Ascending aorta (tissue), 2 donors: ENCODE measurements at regions not wholly inside any gene's neighbourhood (a gene's known extent, or its start where the extent isn't known, plus 50 kb on each side); places are given as distances from the start of the nearest gene placed in this dataset.

Source experiments
- DNase-seq, 2 donors: peaks; one replicate each; pipeline ENCODE4 v3.0.0-alpha.2; 2019; ENCODE audit warnings: low spot score in 2 of 2
- H3K27ac ChIP-seq, 2 donors: fragments of 200-600 bp; sonication (generic); one replicate each; pipeline ENCODE4 v1.5.1; 2016 to 2017; ENCODE audit warnings: mild to moderate bottlenecking in 1 of 2
- H3K27me3 ChIP-seq: fragments of 200-600 bp; sonication (generic); one replicate; pipeline ENCODE4 v1.5.1; 2017
- H3K36me3 ChIP-seq, 2 donors: fragments of 200-600 bp; sonication (generic); one replicate each; pipeline ENCODE4 v1.5.1; 2016
- H3K4me1 ChIP-seq, 2 donors: fragments of 200-600 bp; sonication (generic); one replicate each; pipeline ENCODE4 v1.5.1; 2016 to 2017; ENCODE audit warnings: mild to moderate bottlenecking in 1 of 2
- H3K4me3 ChIP-seq, 2 donors: fragments of 200-600 bp; sonication (generic); one replicate each; pipeline ENCODE4 v1.5.1; 2016 to 2017; ENCODE audit warnings: mild to moderate bottlenecking in 1 of 2
- H3K9me3 ChIP-seq, 2 donors: fragments of 200-600 bp; sonication (generic); one replicate each; pipeline ENCODE4 v1.5.1; 2016
- intact Hi-C: fragments of 100-400 bp; cut with DNase I; formaldehyde crosslinking; loops from one replicate; pipeline ENCODE4 v1.15.1; 2023
- TF ChIP-seq, protein P1 (sequence below), 3 experiments: fragments of 200-600 bp in 2 of 3; fragments of 450-650 bp in 1 of 3; sonication (generic) in 2 of 3; IDR thresholded peaks; one replicate each; pipeline ENCODE4 v1.5.1; 2016 to 2019; ENCODE audit warnings: antibody characterized with exemption in 3 of 3, mild to moderate bottlenecking in 1 of 3, moderate library complexity in 1 of 3

DNA sequence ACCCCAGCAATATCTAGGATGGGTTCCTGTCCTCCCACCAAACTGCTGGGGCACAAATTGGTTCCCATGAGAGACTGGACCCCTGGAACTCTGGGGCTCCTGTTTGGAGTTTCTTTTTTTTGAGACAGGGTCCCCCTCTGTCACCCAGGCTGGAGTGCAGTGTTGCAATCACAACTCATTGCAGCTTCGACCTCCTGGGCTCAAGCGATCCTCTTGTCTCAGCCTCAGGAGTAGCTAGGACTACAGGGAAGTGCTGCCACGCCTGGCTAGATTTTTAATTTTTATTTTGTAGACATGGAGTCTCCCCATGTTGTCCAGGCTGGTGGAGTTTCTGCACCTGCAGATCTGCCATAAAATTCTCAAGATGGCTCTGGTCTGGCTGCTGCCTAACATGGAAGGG, 56.3 kb upstream of the BRD7 start:
- H3K27me3 ChIP-seq, result no peaks in the 10 kb centered on the region
- H3K9me3 ChIP-seq, result peaks cover 0 to 9% of the 10 kb centered on the region in 2 donors
- no peaks in the 10 kb centered on the region for H3K36me3 ChIP-seq
- H3K4me3 ChIP-seq, result no peak overlapping the region
- intact Hi-C loops, result no loop called here
- no peaks in the 10 kb centered on the region for H3K4me1 ChIP-seq
- TF ChIP-seq, protein P1, sequence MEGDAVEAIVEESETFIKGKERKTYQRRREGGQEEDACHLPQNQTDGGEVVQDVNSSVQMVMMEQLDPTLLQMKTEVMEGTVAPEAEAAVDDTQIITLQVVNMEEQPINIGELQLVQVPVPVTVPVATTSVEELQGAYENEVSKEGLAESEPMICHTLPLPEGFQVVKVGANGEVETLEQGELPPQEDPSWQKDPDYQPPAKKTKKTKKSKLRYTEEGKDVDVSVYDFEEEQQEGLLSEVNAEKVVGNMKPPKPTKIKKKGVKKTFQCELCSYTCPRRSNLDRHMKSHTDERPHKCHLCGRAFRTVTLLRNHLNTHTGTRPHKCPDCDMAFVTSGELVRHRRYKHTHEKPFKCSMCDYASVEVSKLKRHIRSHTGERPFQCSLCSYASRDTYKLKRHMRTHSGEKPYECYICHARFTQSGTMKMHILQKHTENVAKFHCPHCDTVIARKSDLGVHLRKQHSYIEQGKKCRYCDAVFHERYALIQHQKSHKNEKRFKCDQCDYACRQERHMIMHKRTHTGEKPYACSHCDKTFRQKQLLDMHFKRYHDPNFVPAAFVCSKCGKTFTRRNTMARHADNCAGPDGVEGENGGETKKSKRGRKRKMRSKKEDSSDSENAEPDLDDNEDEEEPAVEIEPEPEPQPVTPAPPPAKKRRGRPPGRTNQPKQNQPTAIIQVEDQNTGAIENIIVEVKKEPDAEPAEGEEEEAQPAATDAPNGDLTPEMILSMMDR (IDR thresholded peaks at IDR 0.05), result no peak
- DNase-seq, result no peak
- H3K27ac ChIP-seq, result no peak overlapping the region

DNA sequence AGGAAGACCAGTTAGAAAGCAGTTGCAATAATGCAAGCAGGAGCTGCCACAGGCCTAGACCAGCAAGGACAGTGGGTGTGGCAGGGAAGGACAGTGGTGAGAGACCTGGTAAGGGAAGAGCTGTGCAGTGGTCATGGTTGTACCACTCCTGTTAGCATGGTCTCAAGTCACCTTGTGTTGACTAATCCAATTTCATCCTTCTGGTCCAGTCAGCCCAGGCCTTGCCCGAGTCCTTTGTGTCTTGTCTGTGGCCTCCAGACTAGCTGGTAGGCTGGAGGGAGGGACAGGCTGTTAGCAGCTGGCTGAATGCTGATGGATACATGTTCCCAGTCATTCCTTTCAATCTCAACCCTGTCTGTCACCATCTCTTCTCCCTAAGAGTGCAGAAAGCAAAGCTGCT, 54.1 kb upstream of the BRD7 start:
- Histone ChIP-seq H3K36me3 (no peaks in the 10 kb centered on the region), H3K4me1 (no peaks in the 10 kb centered on the region), H3K27me3 (no peaks in the 10 kb centered on the region), H3K4me3 (no peak overlapping the region), H3K9me3 (peaks cover 6 to 25% of the 10 kb centered on the region in 2 donors), H3K27ac (no peak overlapping the region)
- TF ChIP-seq, protein P1 (IDR thresholded peaks at IDR 0.05), result no peak
- intact Hi-C loops, result no loop called here
- no peak for DNase-seq

DNA sequence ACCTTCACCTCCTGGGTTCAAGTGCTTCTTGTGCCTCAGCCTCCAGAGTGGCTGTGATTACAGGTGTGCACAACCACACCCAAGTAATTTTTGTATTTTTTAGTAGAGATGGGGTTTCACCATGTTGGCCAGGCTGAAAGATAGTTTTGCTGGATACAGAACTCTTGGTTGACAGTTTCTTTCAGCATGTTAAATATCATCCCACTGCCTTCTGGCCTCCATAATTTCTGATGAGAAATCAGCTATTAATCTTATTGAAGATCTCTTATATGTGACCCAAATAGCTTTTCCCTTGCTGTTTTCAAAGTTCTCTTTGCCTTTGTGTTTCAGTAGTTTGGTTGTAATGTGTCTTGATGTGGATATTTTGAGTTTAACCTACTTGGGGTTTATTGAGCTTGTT, 50.3 kb upstream of the BRD7 start:
- intact Hi-C loops, result no loop called here
- no peak overlapping the region for H3K27ac ChIP-seq
- H3K36me3 ChIP-seq, result no peaks in the 10 kb centered on the region
- H3K9me3 ChIP-seq, result peaks cover 19 to 39% of the 10 kb centered on the region in 2 donors
- TF ChIP-seq, protein P1 (IDR thresholded peaks at IDR 0.05), result no peak
- H3K4me1 ChIP-seq, result no peaks in the 10 kb centered on the region
- H3K27me3 ChIP-seq, result no peaks in the 10 kb centered on the region
- H3K4me3 ChIP-seq, result no peak overlapping the region
- DNase-seq, result no peak
